HG02798 (cell line): ENCODE measurements at regions not wholly inside any gene's neighbourhood (a gene's known extent, or its start where the extent isn't known, plus 50 kb on each side); places are given as distances from the start of the nearest gene placed in this dataset.
"Not testable (repeated sequence)": the region's sequence is repeated elsewhere in the genome, so short reads cannot be mapped to it uniquely, and the experiment has no call there.

Source experiments
- ATAC-seq: cut with Tn5 transposase; IDR thresholded peaks from one replicate; pipeline ENCODE4 v1.9.1; 2021; ENCODE audit warnings: mild to moderate bottlenecking; ENCODE audit not compliant: unreplicated experiment, poor library complexity

- ATAC-seq = no peak
These were observed 1139.4 kb downstream of the TMEM121 start for GRCh38 chr14:106665814-106666213.

- ATAC-seq = no peak
These were observed 1140.0 kb downstream of the TMEM121 start for GRCh38 chr14:106666341-106666740.

- no peak for ATAC-seq
These were observed 1143.6 kb downstream of the TMEM121 start for GRCh38 chr14:106670011-106670410.

- not testable (repeated sequence) for ATAC-seq
These were observed 1147.7 kb downstream of the TMEM121 start for GRCh38 chr14:106674093-106674492.

GRCh38 chr14:106674509-106675125, 1148.2 kb downstream of the TMEM121 start:
- ATAC-seq = not testable (repeated sequence)

- ATAC-seq = not testable (repeated sequence)
These were observed 1149.3 kb downstream of the TMEM121 start for GRCh38 chr14:106675716-106676115.

GRCh38 chr14:106679776-106680175, 1153.4 kb downstream of the TMEM121 start:
- no peak for ATAC-seq

- ATAC-seq = no peak
These were observed 1154.8 kb downstream of the TMEM121 start for GRCh38 chr14:106681161-106681560.

- no peak for ATAC-seq
These were observed 1155.2 kb downstream of the TMEM121 start for GRCh38 chr14:106681568-106681967.

GRCh38 chr14:106683631-106684030, 1157.2 kb downstream of the TMEM121 start:
- ATAC-seq = no peak

GRCh38 chr14:106686533-106686932, 1160.2 kb downstream of the TMEM121 start:
- ATAC-seq = no peak

- ATAC-seq = no peak
These were observed 1164.0 kb downstream of the TMEM121 start for GRCh38 chr14:106690333-106690891.

- peak; percentile 77 for ATAC-seq
These were observed 1165.4 kb downstream of the TMEM121 start for GRCh38 chr14:106691601-106692291.

GRCh38 chr14:106694638-106695393, 1168.4 kb downstream of the TMEM121 start:
- no peak for ATAC-seq

- not testable (repeated sequence) for ATAC-seq
These were observed 1172.4 kb downstream of the TMEM121 start for GRCh38 chr14:106698620-106699267.

GRCh38 chr14:106703651-106704050, 1177.3 kb downstream of the TMEM121 start:
- not testable (repeated sequence) for ATAC-seq

- not testable (repeated sequence) for ATAC-seq
These were observed 1180.1 kb downstream of the TMEM121 start for GRCh38 chr14:106706488-106706887.

GRCh38 chr14:106710187-106710586, 1183.8 kb downstream of the TMEM121 start:
- ATAC-seq = not testable (repeated sequence)

- ATAC-seq = not testable (repeated sequence)
These were observed 1186.1 kb downstream of the TMEM121 start for GRCh38 chr14:106712513-106712912.
